PFSK-1 (cell line): ENCODE measurements at regions not wholly inside any gene's neighbourhood (a gene's known extent, or its start where the extent isn't known, plus 50 kb on each side); places are given as distances from the start of the nearest gene placed in this dataset.

Experiments
- FOXP2 ChIP-seq: optimal IDR thresholded peaks from 2 replicates; pipeline ENCODE3; 2011; ENCODE audit warnings: borderline replicate concordance, control low read depth, inconsistent platforms; ENCODE audit not compliant: insufficient read depth; ENCODE audit errors: extremely low read length, extremely low read depth
- POLR2AphosphoS5 ChIP-seq: IDR thresholded peaks from 2 replicates; pipeline ENCODE4 v1.6.1; 2012; ENCODE audit warnings: low read depth, mild to moderate bottlenecking, control low read depth, low read length, moderate library complexity
- REST ChIP-seq, 2 experiments: IDR thresholded peaks; 2 replicates each; pipeline versions ENCODE4 v1.6.1 to v1.8.0; 2011 to 2012; ENCODE audit warnings: low read depth in 2 of 2, low read length in 2 of 2, control low read depth in 1 of 2, inconsistent platforms in 1 of 2, mild to moderate bottlenecking in 1 of 2, moderate library complexity in 1 of 2; ENCODE audit not compliant: insufficient read depth in 1 of 2
- SIN3A ChIP-seq: IDR thresholded peaks from 2 replicates; pipeline ENCODE4 v1.6.1; 2012; ENCODE audit warnings: mild to moderate bottlenecking, low read length, moderate library complexity, borderline replicate concordance; ENCODE audit not compliant: insufficient read depth
- TAF1 ChIP-seq: IDR thresholded peaks from 2 replicates; pipeline ENCODE4 v1.6.1; 2012; ENCODE audit warnings: low read length, control low read depth, borderline replicate concordance; ENCODE audit not compliant: insufficient read depth

GRCh38 chr13:106899442-106899841 is 331.5 kb upstream of the ARGLU1 start:
- TF ChIP-seq FOXP2 (no peak), POLR2AphosphoS5 (no peak), REST (IDR thresholded peaks at IDR 0.05; ENCODE audit: insufficient read depth in 1 of 2, low read depth in 2 of 2, low read length in 2 of 2) (no peak), TAF1 (no peak)

GRCh38 chr13:106898231-106898630 is 330.3 kb upstream of the ARGLU1 start:
- TF ChIP-seq REST (IDR thresholded peaks at IDR 0.05; ENCODE audit: insufficient read depth in 1 of 2, low read depth in 2 of 2, low read length in 2 of 2) = no peak
- no peak for TF ChIP-seq TAF1
- TF ChIP-seq FOXP2 = no peak
- TF ChIP-seq POLR2AphosphoS5 = no peak
- no peak for TF ChIP-seq SIN3A

DNA sequence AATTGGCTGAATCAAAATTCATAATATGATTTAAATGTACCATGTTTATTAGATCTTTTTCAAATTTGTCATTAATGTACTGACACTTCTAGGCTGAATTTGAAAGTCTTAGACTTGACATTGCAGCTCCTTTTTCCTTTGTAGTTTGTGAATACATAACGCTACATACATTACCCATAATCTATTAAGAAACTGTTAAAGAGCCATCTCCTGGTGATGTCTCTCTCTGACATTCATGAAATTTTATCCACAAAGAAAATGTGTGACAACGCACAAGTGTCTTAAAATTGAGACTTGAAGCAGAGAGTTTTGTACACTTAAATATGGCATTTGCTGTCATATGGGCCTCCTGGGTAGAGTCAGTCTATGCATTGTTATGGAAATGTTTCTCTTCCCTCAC is 320.2 kb upstream of the ARGLU1 start:
- TF ChIP-seq FOXP2 = no peak
- no peak for TF ChIP-seq SIN3A

DNA sequence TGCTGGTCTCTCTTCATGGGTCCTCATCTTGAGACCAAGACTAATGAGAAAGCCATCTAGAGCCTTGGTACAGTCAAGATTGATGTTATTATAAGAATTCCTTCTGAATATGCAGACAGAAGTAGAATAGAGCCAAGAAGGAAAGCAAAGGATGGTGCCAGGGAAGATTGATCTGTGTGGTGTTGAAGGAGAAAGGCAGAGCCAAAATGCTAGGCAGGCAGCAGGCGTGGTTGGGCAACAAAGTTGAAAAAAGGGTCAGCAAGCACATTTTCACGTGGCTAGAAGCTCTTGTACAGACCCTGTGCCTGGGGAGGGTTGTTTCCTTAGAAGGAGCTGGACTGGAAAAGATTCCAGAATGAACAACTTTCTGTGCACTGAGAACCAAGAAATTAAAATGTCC is 319.7 kb upstream of the ARGLU1 start:
- no peak for TF ChIP-seq SIN3A
- no peak for TF ChIP-seq REST (IDR thresholded peaks at IDR 0.05; ENCODE audit: insufficient read depth in 1 of 2, low read depth in 2 of 2, low read length in 2 of 2)
- no peak for TF ChIP-seq POLR2AphosphoS5
- no peak for TF ChIP-seq FOXP2
- no peak for TF ChIP-seq TAF1

DNA sequence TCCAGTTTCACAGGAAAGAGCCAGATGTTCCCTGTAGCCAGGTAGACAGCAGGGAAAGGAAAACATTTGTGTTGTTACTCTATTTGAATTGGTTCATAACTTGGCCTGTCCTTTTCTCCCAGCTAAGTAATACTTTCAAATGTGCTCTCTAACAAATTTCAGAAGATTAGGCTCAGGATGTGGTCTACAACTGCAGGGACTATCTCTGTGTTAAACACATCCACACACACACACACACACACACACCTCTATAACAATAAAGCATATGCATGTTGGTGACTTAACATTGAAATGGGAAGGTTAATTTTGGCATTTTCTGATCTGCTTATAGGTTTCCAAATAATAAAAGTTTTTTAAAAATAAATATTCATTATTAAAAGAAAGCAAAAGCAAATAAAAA is 316.0 kb upstream of the ARGLU1 start:
- TF ChIP-seq SIN3A (no peak), REST (IDR thresholded peaks at IDR 0.05; ENCODE audit: insufficient read depth in 1 of 2, low read depth in 2 of 2, low read length in 2 of 2) (no peak), FOXP2 (no peak), TAF1 (no peak), POLR2AphosphoS5 (no peak)
